ENCODE measurements at regions not wholly inside any gene's neighbourhood (a gene's known extent, or its start where the extent isn't known, plus 50 kb on each side); places are given as distances from the start of the nearest gene placed in this dataset.

DNA sequence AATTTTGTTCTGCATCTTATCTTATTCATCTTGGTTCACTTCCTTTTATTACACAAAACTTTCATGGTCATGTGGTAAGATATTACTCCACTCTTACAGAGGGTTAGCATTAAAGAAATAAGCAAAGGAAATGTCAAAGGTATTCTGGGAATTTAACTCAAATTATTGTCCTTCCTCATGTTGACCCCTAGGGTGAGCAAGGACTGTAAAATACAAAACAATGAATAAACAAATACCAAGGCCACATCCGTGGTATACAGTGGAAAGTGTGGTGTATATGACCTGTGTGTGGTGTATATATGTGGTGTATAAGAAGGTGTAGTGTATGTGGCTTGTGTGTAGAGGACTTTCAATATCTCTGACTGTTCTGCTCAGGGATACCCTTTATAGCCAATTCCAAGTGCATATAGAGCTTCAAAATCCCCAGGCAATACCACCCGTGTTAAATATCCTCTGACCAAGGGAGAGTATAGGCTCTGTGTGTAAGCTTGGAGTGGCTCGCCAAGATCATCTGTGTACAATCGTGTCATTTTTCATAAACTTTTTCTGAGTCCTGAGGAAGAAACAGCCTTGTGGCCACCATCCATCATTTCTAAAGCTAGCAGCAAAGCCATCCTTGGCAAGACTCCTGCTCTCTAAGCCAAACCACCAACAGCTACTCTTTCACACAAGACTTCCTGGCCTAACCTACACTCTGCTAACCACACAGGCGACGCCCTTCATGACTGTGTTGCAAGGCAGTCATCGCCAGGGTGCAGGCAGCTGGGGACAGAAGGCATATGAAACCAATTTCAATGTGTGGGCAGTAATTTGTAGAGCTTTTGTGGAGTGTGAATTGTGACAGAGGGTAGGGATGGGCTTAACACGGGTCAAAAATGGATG is 548.0 kb downstream of the ETS1 start:
- TF ChIP-seq, protein P1, sequence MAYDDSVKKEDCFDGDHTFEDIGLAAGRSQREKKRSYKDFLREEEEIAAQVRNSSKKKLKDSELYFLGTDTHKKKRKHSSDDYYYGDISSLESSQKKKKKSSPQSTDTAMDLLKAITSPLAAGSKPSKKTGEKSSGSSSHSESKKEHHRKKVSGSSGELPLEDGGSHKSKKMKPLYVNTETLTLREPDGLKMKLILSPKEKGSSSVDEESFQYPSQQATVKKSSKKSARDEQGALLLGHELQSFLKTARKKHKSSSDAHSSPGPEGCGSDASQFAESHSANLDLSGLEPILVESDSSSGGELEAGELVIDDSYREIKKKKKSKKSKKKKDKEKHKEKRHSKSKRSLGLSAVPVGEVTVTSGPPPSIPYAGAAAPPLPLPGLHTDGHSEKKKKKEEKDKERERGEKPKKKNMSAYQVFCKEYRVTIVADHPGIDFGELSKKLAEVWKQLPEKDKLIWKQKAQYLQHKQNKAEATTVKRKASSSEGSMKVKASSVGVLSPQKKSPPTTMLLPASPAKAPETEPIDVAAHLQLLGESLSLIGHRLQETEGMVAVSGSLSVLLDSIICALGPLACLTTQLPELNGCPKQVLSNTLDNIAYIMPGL (CRISPR knock-in tag; IDR thresholded peaks at IDR 0.05; ENCODE audit: borderline replicate concordance) = no peak
- TF ChIP-seq ZFP36 (IDR thresholded peaks at IDR 0.05; ENCODE audit: borderline replicate concordance, partially characterized antibody) (no peak), KDM1A (IDR thresholded peaks at IDR 0.05; ENCODE audit: low read depth) (no peak), BHLHE40 (IDR thresholded peaks at IDR 0.05; ENCODE audit: low read depth, low read length) (no peak), RFX5 (IDR thresholded peaks at IDR 0.05) (no peak), CBX2 (IDR thresholded peaks at IDR 0.05; ENCODE audit: borderline replicate concordance, low read depth) (no peak), FOSL2 (IDR thresholded peaks at IDR 0.05) (no peak), FOSL2 (CRISPR knock-in tag; IDR thresholded peaks at IDR 0.05) (no peak), EP300 (IDR thresholded peaks at IDR 0.05) (no peak)
